GM12878 (cell line): ENCODE measurements at regions not wholly inside any gene's neighbourhood (a gene's known extent, or its start where the extent isn't known, plus 50 kb on each side); places are given as distances from the start of the nearest gene placed in this dataset.

Experiments
- ATAC-seq: fragments of 200-7000 bp; cut with Tn5 transposase; 3 replicates; pipeline ENCODE4 v1.9.1; 2020; ENCODE audit warnings: mild to moderate bottlenecking, moderate library complexity
- BruUV-seq: library from RNA; stranded (reverse); fragments of 400-500 nt; replicated peaks from 2 replicates; lab custom pipeline; 2021; lab: Mats Ljungman, UMichigan
- CTCF ChIA-PET: fragments of 300-600 bp; sonication (Branson Sonifier 250); formaldehyde crosslinking; extraction: SDS; loops from one replicate; lab custom pipeline; 2021; ENCODE audit warnings: inconsistent platforms; lab: Yijun Ruan, JAX
- POLR2A ChIA-PET: fragments of 350-600 bp; formaldehyde crosslinking; extraction: SDS; loops from one replicate; lab custom pipeline; 2021; ENCODE audit warnings: inconsistent platforms; lab: Charles Lee
- RAD21 ChIA-PET: fragments of 300-600 bp; sonication (Branson Sonifier 250); formaldehyde crosslinking; loops from one replicate; lab custom pipeline; 2023; ENCODE audit warnings: antibody characterized with exemption; ENCODE audit not compliant: unreplicated experiment; lab: Charles Lee
- SMC1A ChIA-PET: fragments of 300-600 bp; sonication (Branson Sonifier 250); formaldehyde crosslinking; loops from one replicate; lab custom pipeline; 2023; ENCODE audit not compliant: unreplicated experiment, uncharacterized antibody; lab: Charles Lee
- DNase-seq: peaks from one replicate; pipeline ENCODE4 v3.0.0-alpha.2; 2011; ENCODE audit warnings: low read depth, low spot score
- FAIRE-seq: peaks from 3 replicates; lab custom pipeline; 2011; peaks lifted over from hg19 to GRCh38; lab: Jason Lieb, UNC
- H2AFZ ChIP-seq: 2 replicates; pipeline ENCODE4 v1.6.0; 2011; ENCODE audit warnings: low read depth, low read length, control low read depth; ENCODE audit not compliant: control insufficient read depth
- H3K27ac ChIP-seq: 2 replicates; pipeline ENCODE4 v1.5.1; 2011; ENCODE audit warnings: control low read depth; ENCODE audit not compliant: control insufficient read depth, insufficient read depth
- H3K27me3 ChIP-seq, 2 experiments: replicated peaks in 1 of 2; 2 replicates each; pipeline versions ENCODE4 v1.6.0 to v1.6.1; 2011; ENCODE audit warnings: low read length in 1 of 2; ENCODE audit not compliant: control insufficient read depth in 2 of 2, insufficient read depth in 2 of 2
- H3K36me3 ChIP-seq, 2 experiments: 2 replicates each; pipeline ENCODE4 v1.5.1; 2011; ENCODE audit warnings: low read length in 1 of 2; ENCODE audit not compliant: control insufficient read depth in 2 of 2, insufficient read depth in 2 of 2
- H3K4me1 ChIP-seq: 2 replicates; pipeline ENCODE4 v1.6.1; 2011; ENCODE audit warnings: mild to moderate bottlenecking, low read length, moderate library complexity, mixed read lengths; ENCODE audit not compliant: control insufficient read depth, insufficient read depth
- H3K4me2 ChIP-seq: 2 replicates; pipeline ENCODE4 v1.6.0; 2011; ENCODE audit warnings: control low read depth; ENCODE audit not compliant: control insufficient read depth, insufficient read depth
- H3K4me3 ChIP-seq: fragments of 200-600 bp; sonication (generic); 2 replicates; pipeline ENCODE4 v1.5.1; 2016
- H3K79me2 ChIP-seq: 2 replicates; pipeline ENCODE4 v1.6.0; 2011; ENCODE audit warnings: low read length; ENCODE audit not compliant: control insufficient read depth, insufficient read depth
- H3K9ac ChIP-seq: 2 replicates; pipeline ENCODE4 v1.8.0; 2011; ENCODE audit warnings: low read length, control low read depth, mixed read lengths; ENCODE audit not compliant: control insufficient read depth, insufficient read depth
- H3K9me3 ChIP-seq: replicated peaks from 3 replicates; pipeline ENCODE4 v1.5.1; 2011; ENCODE audit warnings: mild to moderate bottlenecking, low read length; ENCODE audit not compliant: control insufficient read depth, insufficient read depth
- H4K20me1 ChIP-seq: 2 replicates; pipeline ENCODE4 v1.6.0; 2011; ENCODE audit not compliant: control insufficient read depth, insufficient read depth
- CHD1 ChIP-seq: IDR thresholded peaks from 2 replicates; pipeline ENCODE4 v1.6.1; 2012; ENCODE audit warnings: low read depth, low read length, improper control_type of control experiment
- CHD2 ChIP-seq: IDR thresholded peaks from 2 replicates; pipeline ENCODE4 v1.6.1; 2011; ENCODE audit warnings: low read depth, low read length, improper control_type of control experiment, borderline replicate concordance
- DPF2 ChIP-seq: fragments of 450-650 bp; IDR thresholded peaks from 2 replicates; pipeline ENCODE4 v1.6.1; 2017; ENCODE audit warnings: mild to moderate bottlenecking
- IKZF2 ChIP-seq, 2 experiments: fragments of 450-650 bp; IDR thresholded peaks; 2 replicates each; pipeline ENCODE4 v1.6.1; 2017; ENCODE audit warnings: mild to moderate bottlenecking in 2 of 2, moderate library complexity in 2 of 2
- KAT2A ChIP-seq: conservative IDR thresholded peaks from 2 replicates; pipeline ENCODE4 v1.6.1; 2011; ENCODE audit warnings: low read depth, low read length; ENCODE audit not compliant: control insufficient read depth
- MXI1 ChIP-seq: fragments of 150-350 bp; IDR thresholded peaks from 2 replicates; pipeline ENCODE4 v1.6.1; 2011; ENCODE audit warnings: low read depth, mild to moderate bottlenecking, inconsistent platforms, low read length, improper control_type of control experiment
- POLR2A ChIP-seq: IDR thresholded peaks from 2 replicates; pipeline ENCODE4 v1.6.1; 2011; ENCODE audit warnings: low read depth, mild to moderate bottlenecking, low read length
- RB1 ChIP-seq: fragments of 450-650 bp; formaldehyde crosslinking; IDR thresholded peaks from 2 replicates; pipeline ENCODE4 v1.6.1; 2017; ENCODE audit warnings: mild to moderate bottlenecking, borderline replicate concordance
- SMC3 ChIP-seq: IDR thresholded peaks from 2 replicates; pipeline ENCODE4 v1.6.1; 2011; ENCODE audit warnings: low read length, improper control_type of control experiment, borderline replicate concordance
- SP1 ChIP-seq: IDR thresholded peaks from one replicate; pipeline ENCODE4 v1.6.1; 2011; ENCODE audit warnings: low read depth, low read length
- STAT1 ChIP-seq: fragments of 450-650 bp; conservative IDR thresholded peaks from 2 replicates; pipeline ENCODE4 v1.6.1; 2014; ENCODE audit warnings: antibody characterized with exemption, mild to moderate bottlenecking
- in situ Hi-C: fragments of 300-500 bp; cut with MboI; formaldehyde crosslinking; loops from 9 replicates; pipeline ENCODE4 v1.14.3; 2018; ENCODE audit warnings: mixed read lengths
- intact Hi-C: fragments of 100-400 bp; cut with micrococcal nuclease; formaldehyde crosslinking; loops from one replicate; pipeline ENCODE4 v1.14.2; 2022; ENCODE audit not compliant: unreplicated experiment
- TF ChIP-seq, protein P1 (sequence below): fragments of 450-650 bp; IDR thresholded peaks from 2 replicates; pipeline ENCODE4 v1.6.1; 2016; ENCODE audit warnings: mild to moderate bottlenecking
- TF ChIP-seq, protein P2 (sequence below): fragments of 450-650 bp; IDR thresholded peaks from 2 replicates; pipeline ENCODE4 v1.6.1; 2017; ENCODE audit warnings: low read depth, mild to moderate bottlenecking, moderate library complexity
- TF ChIP-seq, protein P3 (sequence below): fragments of 450-650 bp; formaldehyde crosslinking; IDR thresholded peaks from 2 replicates; pipeline ENCODE4 v1.4.0; 2022; ENCODE audit warnings: mild to moderate bottlenecking, moderate library complexity
- TF ChIP-seq, protein P4 (sequence below): IDR thresholded peaks from 2 replicates; pipeline ENCODE4 v1.6.1; 2011; ENCODE audit warnings: borderline replicate concordance, low read depth, mild to moderate bottlenecking, moderate library complexity, low read length; ENCODE audit not compliant: insufficient read depth, poor library complexity, severe bottlenecking

DNA sequence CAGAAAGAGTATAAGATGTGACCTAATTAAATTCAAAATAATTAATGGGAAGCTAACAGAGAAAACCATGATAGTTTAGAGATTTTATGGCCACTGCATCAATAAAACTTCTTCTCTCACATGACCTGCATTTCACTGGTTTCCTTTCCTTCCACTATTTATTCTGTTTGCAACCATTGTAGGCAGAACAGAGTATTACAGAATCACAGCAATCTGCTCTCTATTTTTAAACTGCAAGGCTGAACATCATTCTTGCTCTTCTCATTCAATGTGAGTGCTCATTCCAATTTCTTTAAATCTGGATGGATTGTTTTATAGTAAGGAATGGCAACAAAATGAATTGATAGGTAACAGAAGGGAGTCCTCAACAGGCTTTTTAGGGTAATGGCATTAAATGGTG, 715.5 kb upstream of the RAB6C start:
- FAIRE-seq: no peak
- no peak for ATAC-seq
- Histone ChIP-seq H3K9ac (no peak overlapping the region), H3K4me3 (no peak overlapping the region), H3K36me3 (no peaks in the 10 kb centered on the region), H4K20me1 (no peaks in the 10 kb centered on the region), H3K27me3 (no peaks in the 10 kb centered on the region), H3K27ac (no peak overlapping the region)
- TF ChIP-seq, protein P1, sequence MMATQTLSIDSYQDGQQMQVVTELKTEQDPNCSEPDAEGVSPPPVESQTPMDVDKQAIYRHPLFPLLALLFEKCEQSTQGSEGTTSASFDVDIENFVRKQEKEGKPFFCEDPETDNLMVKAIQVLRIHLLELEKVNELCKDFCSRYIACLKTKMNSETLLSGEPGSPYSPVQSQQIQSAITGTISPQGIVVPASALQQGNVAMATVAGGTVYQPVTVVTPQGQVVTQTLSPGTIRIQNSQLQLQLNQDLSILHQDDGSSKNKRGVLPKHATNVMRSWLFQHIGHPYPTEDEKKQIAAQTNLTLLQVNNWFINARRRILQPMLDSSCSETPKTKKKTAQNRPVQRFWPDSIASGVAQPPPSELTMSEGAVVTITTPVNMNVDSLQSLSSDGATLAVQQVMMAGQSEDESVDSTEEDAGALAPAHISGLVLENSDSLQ: no peak
- TF ChIP-seq, protein P2, sequence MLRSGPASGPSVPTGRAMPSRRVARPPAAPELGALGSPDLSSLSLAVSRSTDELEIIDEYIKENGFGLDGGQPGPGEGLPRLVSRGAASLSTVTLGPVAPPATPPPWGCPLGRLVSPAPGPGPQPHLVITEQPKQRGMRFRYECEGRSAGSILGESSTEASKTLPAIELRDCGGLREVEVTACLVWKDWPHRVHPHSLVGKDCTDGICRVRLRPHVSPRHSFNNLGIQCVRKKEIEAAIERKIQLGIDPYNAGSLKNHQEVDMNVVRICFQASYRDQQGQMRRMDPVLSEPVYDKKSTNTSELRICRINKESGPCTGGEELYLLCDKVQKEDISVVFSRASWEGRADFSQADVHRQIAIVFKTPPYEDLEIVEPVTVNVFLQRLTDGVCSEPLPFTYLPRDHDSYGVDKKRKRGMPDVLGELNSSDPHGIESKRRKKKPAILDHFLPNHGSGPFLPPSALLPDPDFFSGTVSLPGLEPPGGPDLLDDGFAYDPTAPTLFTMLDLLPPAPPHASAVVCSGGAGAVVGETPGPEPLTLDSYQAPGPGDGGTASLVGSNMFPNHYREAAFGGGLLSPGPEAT: no peak
- TF ChIP-seq, protein P3, sequence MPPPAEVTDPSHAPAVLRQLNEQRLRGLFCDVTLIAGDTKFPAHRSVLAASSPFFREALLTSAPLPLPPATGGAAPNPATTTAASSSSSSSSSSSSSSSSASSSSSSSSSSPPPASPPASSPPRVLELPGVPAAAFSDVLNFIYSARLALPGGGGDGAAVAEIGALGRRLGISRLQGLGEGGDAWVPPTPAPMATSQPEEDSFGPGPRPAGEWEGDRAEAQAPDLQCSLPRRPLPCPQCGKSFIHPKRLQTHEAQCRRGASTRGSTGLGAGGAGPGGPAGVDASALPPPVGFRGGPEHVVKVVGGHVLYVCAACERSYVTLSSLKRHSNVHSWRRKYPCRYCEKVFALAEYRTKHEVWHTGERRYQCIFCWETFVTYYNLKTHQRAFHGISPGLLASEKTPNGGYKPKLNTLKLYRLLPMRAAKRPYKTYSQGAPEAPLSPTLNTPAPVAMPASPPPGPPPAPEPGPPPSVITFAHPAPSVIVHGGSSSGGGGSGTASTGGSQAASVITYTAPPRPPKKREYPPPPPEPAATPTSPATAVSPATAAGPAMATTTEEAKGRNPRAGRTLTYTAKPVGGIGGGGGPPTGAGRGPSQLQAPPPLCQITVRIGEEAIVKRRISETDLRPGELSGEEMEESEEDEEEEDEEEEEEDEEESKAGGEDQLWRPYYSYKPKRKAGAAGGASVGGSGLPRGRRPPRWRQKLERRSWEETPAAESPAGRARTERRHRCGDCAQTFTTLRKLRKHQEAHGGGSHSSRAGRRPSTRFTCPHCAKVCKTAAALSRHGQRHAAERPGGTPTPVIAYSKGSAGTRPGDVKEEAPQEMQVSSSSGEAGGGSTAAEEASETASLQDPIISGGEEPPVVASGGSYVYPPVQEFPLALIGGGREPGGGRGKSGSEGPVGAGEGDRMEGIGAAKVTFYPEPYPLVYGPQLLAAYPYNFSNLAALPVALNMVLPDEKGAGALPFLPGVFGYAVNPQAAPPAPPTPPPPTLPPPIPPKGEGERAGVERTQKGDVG (CRISPR knock-in tag): no peak
- TF ChIP-seq DPF2: no peak
- TF ChIP-seq CHD1: no peak
- TF ChIP-seq MXI1: no peak
- TF ChIP-seq RB1: no peak
- no peak for TF ChIP-seq SP1
- TF ChIP-seq, protein P4, sequence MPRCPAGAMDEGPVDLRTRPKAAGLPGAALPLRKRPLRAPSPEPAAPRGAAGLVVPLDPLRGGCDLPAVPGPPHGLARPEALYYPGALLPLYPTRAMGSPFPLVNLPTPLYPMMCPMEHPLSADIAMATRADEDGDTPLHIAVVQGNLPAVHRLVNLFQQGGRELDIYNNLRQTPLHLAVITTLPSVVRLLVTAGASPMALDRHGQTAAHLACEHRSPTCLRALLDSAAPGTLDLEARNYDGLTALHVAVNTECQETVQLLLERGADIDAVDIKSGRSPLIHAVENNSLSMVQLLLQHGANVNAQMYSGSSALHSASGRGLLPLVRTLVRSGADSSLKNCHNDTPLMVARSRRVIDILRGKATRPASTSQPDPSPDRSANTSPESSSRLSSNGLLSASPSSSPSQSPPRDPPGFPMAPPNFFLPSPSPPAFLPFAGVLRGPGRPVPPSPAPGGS: no peak
- no peak for TF ChIP-seq STAT1
- TF ChIP-seq KAT2A: no peak
- no peak for TF ChIP-seq POLR2A
- no peak for TF ChIP-seq SMC3
- TF ChIP-seq IKZF2 (IDR thresholded peaks at IDR 0.05): no peak
- no peak for TF ChIP-seq CHD2
- TF ChIP-seq, all 136 proteins: peak for 0
- BruUV-seq: no TSS peak
- SMC1A ChIA-PET: no interaction called here
- peaks cover 1% of the 10 kb centered on the region for H3K9me3 ChIP-seq
- no peak for DNase-seq
- in situ Hi-C loops (no loop called here), intact Hi-C loops (no loop called here)
- H3K4me2 ChIP-seq: no peak overlapping the region
- H2AFZ ChIP-seq: no peak overlapping the region
- H3K79me2 ChIP-seq: no peaks in the 10 kb centered on the region
- RAD21 ChIA-PET: no interaction called here
- CTCF ChIA-PET: interaction anchor here (0.8 kb wide), 1 partner anchor 38 kb away, joined by 4 read pairs; no protein-coding TSS in a partner anchor
- POLR2A ChIA-PET: no interaction called here
- H3K4me1 ChIP-seq: no peaks in the 10 kb centered on the region
